H1 (cell line): ENCODE measurements at regions not wholly inside any gene's neighbourhood (a gene's known extent, or its start where the extent isn't known, plus 50 kb on each side); places are given as distances from the start of the nearest gene placed in this dataset.

ENCODE experiments used
- TF ChIP-seq, protein P1 (sequence below): IDR thresholded peaks from 2 replicates; pipeline ENCODE4 v1.6.1; 2011; ENCODE audit warnings: low read length, improper control_type of control experiment

DNA sequence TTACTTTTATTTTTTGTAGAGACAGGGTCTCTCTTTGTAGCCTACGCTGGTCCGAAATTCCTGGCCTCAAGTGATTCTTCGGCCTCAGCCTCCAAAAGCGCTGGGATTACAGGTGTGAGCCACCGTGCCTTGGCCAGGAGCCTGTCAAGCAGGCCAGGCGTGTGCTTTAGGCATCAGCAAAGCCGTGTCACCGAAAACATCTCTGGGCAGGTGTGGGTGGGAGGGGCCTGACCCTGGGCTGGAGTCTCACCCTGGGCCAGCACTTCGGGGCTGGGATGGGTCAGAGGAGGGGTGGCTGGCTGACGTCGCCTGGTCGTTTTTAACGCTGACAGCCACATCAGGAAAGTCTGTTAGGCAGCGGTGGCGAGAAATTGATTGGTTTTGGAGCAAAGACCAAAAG is 80.9 kb downstream of the UNCX start (continued):
- TF ChIP-seq, protein P1, sequence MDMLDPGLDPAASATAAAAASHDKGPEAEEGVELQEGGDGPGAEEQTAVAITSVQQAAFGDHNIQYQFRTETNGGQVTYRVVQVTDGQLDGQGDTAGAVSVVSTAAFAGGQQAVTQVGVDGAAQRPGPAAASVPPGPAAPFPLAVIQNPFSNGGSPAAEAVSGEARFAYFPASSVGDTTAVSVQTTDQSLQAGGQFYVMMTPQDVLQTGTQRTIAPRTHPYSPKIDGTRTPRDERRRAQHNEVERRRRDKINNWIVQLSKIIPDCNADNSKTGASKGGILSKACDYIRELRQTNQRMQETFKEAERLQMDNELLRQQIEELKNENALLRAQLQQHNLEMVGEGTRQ = no peak
